ENCODE measurements at regions not wholly inside any gene's neighbourhood (a gene's known extent, or its start where the extent isn't known, plus 50 kb on each side); places are given as distances from the start of the nearest gene placed in this dataset.

GRCh38 chr2:175769200-175769599, 232.9 kb downstream of the LNPK start:
- TF ChIP-seq JUN (IDR thresholded peaks at IDR 0.05; ENCODE audit: borderline replicate concordance, insufficient read depth, insufficient read length, low read depth) = no peak
- no peak for TF ChIP-seq CTCF (IDR thresholded peaks at IDR 0.05; ENCODE audit: extremely low read depth in 1 of 2, insufficient read depth in 1 of 2, low read depth in 1 of 2, low read length in 2 of 2)
- TF ChIP-seq POLR2A (IDR thresholded peaks at IDR 0.05; ENCODE audit: low read depth, low read length) = no peak
- no peak for TF ChIP-seq MAX (IDR thresholded peaks at IDR 0.05; ENCODE audit: insufficient read depth, insufficient read length)
- no peak for TF ChIP-seq POLR2AphosphoS5 (IDR thresholded peaks at IDR 0.05; ENCODE audit: insufficient read depth, low read depth, low read length)
- no peak for TF ChIP-seq MYC (IDR thresholded peaks at IDR 0.05; ENCODE audit: low read depth, low read length)
- no peak for TF ChIP-seq EZH2 (IDR thresholded peaks at IDR 0.05; ENCODE audit: borderline replicate concordance, low read depth, low read length, severe bottlenecking)

Measured in endothelial cell of umbilical vein (primary cell).